GM12874 (cell line): ENCODE measurements at regions not wholly inside any gene's neighbourhood (a gene's known extent, or its start where the extent isn't known, plus 50 kb on each side); places are given as distances from the start of the nearest gene placed in this dataset.

Experiments
- CTCF ChIP-seq: IDR thresholded peaks from 2 replicates; pipeline ENCODE4 v1.5.1; 2011; ENCODE audit warnings: low read depth, mild to moderate bottlenecking, control low read depth, low read length, moderate library complexity; ENCODE audit not compliant: insufficient read depth

DNA sequence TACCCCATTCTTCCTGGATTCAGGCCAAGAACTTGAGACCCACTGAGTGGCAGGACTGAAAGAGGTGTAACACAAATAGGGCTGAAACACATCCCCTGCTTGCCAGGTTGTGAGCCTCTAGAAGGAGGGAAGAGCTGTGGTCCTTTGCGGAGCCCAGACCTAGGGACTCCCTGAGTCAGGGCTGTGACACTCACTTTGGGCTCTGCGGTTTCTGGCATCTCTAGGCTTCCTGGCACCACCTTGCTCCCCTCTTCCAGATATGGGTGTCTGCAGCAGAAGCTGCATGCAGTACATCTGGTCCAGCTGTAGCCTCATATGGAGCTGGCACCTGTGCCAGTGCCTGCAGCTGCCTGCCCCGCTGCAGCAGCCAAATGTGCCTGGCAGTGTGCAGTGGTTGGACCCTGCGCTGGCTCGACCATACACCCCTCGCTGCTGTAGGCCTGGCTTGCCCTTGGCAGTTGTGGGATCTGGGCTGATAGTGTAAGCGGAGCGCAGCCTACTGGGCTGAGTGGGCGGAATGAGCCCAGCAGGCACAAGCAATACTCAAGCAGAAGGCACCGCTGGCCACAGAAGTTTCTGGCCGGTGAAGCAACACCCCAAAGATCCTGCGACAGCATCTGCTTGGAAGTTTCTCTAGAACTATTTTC, 290.4 kb downstream of the SLITRK6 start:
- TF ChIP-seq CTCF: no peak

DNA sequence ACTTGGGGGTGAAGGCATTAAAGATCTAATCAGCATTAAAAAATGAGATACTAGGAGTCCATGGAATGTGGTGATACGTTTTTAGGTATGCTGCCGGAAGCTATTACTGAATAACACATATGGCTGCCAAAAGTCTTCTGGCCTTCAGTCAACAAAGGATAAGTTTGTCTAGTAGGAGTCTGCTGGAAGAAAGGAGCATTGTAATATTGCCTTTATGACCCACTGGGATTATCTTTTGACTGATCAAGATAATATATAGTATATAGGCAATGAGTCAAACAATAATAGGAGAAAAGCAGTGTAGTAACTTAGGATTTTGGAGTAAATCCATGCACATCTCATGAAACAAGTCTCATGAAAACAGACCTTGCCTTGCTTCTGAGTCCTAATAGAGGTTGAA, 295.4 kb downstream of the SLITRK6 start:
- no peak for TF ChIP-seq CTCF

DNA sequence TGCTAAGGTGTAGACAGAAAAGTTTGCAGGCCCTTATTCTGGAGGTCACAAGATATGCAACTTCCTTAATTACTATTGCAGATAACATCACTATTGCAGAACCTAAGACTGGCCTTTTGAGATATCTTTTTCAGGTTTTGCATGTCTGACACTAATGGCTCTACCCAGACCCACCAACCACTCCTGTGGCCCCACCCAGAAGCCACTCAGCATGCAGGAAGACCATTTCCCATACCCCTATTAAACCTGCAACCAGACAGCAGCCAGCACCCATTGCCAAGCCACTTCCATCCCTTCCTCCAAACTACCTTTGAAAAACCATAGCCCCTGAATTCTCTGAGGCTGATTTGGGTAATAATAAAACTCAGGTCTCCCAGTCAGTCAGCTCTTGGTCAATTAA, 297.6 kb downstream of the SLITRK6 start:
- no peak for TF ChIP-seq CTCF

DNA sequence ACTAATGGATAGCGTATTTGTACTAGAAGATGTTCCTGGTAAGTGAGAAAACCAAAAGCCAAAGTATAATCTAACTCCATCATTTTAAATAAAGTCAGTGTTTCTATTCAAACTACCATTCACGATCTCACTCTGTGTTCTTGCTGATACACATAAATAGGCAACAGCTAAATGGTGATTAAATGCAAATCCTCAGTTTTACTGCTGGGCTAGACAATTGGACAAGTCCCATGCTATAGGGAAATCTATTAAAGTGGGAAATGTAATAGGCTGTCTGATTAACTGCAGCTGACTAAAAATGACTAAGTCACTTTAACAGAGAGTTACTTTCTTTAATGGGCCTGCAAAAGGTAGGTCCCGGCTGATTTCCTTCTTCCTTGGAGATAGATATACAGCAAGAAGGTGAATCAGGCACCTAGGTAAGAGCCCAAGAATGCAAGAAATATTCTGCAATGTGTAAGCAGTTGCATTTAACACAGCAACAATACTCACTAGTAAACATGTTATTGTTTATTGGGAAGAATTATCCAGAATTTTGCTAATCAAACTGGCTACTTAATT, 298.4 kb downstream of the SLITRK6 start:
- no peak for TF ChIP-seq CTCF

- TF ChIP-seq CTCF: no peak
These were observed 300.4 kb downstream of the SLITRK6 start for GRCh38 chr13:85498774-85499173.

DNA sequence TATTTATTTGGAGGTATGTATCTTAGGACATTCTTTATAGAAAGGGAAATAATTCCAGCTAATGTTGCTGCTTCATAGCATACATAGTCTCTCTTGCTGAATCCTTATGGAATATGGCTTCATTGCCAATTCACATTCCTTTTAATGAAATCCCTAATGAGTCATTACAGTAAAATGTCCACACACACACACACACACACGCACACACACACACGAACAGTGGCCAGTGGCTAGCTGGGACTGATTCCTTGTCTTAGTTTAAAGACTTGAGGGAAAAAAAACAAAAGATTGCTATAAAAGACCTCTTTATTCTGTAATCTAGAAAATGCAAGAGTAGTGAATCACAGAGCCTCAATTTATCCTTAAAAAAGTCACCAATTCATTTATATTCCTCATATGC, 301.6 kb downstream of the SLITRK6 start:
- TF ChIP-seq CTCF: no peak

DNA sequence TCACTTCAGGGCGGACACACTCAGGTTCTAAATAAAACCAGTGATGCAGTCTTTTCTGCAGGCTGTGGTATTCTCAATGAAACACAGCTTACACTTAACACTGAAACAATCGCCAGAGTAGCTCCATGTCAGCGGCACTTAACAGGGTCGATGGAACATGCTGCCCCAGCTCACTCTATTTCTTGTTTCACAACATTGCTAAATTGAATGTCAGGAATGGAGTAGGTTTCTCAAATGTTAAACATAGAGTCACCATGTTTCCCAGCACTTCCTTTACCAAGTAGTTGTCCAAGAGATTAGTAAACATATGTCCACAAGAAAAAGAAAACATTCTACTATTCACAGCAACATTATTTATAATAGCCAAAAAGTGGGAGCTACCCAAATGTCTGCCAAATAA, 306.9 kb downstream of the SLITRK6 start:
- TF ChIP-seq CTCF: no peak

DNA sequence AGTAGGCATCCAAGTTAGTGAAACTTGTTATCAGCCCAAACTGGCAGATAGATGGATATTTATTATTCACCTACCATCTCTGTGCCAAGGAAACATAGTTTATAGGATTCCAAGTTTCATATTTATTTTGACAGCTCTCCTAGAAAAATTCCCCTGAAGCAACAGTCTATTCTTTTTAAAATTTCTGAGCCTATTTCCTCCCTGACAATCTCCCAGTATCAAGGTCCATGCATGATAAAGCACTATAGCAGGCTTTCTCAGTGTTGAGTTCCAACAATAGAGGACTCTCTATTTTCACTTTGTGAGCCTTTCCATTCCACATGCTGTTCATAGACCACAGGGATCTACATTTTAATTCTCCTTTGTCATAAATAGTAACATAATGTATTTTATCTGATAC, 312.6 kb downstream of the SLITRK6 start:
- no peak for TF ChIP-seq CTCF
